ENCODE measurements at regions not wholly inside any gene's neighbourhood (a gene's known extent, or its start where the extent isn't known, plus 50 kb on each side); places are given as distances from the start of the nearest gene placed in this dataset.

GRCh38 chr7:85866540-85866939, 679.7 kb upstream of the SEMA3D start:
- DNase-seq: no peak
- intact Hi-C loops (cut with DNase I): no loop called here
- Histone ChIP-seq H3K27ac (no peak overlapping the region), H3K4me1 (no peaks in the 10 kb centered on the region), H3K9me3 (no peaks in the 10 kb centered on the region), H3K27me3 (no peaks in the 10 kb centered on the region), H3K36me3 (no peaks in the 10 kb centered on the region), H3K4me3 (replicated peaks in 1 of 3) (no peak overlapping the region)
- TF ChIP-seq POLR2A (IDR thresholded peaks at IDR 0.05) (no peak), CTCF (IDR thresholded peaks at IDR 0.05) (no peak)
- WGBS, 2 donors: 94 to 100% methylated on average over 4 of the region's 4 CpGs

DNA sequence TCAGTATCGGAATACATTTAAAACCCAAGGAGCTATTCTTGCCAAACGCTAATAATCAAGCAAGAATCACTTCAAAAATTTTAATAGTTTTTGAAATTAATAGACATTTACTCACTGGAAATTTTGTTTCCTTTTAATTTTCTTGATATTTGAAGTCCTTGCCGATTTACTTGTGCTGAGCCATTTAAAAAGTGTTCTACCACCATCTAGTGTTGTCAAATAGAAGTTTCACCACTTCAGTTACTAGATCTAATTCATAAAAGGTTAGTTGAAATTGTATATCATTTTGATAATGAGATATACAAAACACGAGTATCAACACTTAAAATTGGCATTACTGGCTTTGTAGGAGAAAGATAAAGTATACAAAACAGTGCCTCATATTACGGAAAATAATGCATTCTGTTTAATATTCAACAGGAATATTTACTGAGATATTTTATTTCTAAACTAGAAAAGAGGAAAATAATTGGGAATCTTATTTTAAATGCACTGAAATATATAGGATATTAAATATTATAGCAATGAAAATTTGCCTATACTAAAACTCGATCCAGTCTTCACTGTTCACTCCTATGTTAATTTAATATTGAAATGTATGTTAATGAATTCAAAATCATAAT, 664.8 kb upstream of the SEMA3D start:
- Histone ChIP-seq H3K27me3 (no peaks in the 10 kb centered on the region), H3K4me1 (peaks cover 0 to 3% of the 10 kb centered on the region in 2 donors), H3K9me3 (no peaks in the 10 kb centered on the region), H3K4me3 (replicated peaks in 1 of 3) (no peak overlapping the region), H3K36me3 (no peaks in the 10 kb centered on the region), H3K27ac (no peak overlapping the region)
- intact Hi-C loops (cut with DNase I): no loop called here
- no peak for DNase-seq
- 44 to 48% methylated on average over 6 of the region's 6 CpGs for WGBS, 2 donors
- TF ChIP-seq POLR2A (IDR thresholded peaks at IDR 0.05) (no peak), CTCF (IDR thresholded peaks at IDR 0.05) (peak in 3 of 6 experiments; percentile 59 to 69 (median 62))

- no peak overlapping the region for H3K27ac ChIP-seq
- no peaks in the 10 kb centered on the region for H3K27me3 ChIP-seq
- 64 to 72% methylated on average over 1 of the region's 1 CpG for WGBS, 2 donors
- H3K4me1 ChIP-seq: peaks cover 0 to 3% of the 10 kb centered on the region in 2 donors
- intact Hi-C loops (cut with DNase I): no loop called here
- no peak overlapping the region for H3K4me3 ChIP-seq (replicated peaks in 1 of 3)
- H3K36me3 ChIP-seq: no peaks in the 10 kb centered on the region
- DNase-seq: no peak
- TF ChIP-seq CTCF (IDR thresholded peaks at IDR 0.05): no peak
- no peak for TF ChIP-seq POLR2A (IDR thresholded peaks at IDR 0.05)
- H3K9me3 ChIP-seq: no peaks in the 10 kb centered on the region
These were observed 663.5 kb upstream of the SEMA3D start for GRCh38 chr7:85850381-85850780.

DNA sequence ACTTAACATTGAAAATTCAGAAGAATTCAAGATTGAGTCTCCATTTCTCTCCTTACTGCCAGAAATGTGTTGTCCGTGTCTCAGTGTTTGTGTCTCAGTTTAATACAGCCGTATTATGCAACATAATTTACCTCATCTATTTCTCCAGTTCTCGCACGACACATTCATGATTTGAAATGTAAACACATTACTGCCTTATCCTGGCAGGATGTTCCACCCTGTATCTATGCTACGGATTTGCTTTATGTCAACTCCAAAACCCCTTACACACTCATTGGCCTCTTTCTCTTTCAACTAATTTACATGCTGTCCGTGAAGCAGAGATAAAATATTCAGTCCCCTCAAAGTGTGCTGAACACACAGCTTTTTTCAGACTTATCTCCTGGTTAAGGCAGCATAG, 653.7 kb upstream of the SEMA3D start:
- TF ChIP-seq CTCF (IDR thresholded peaks at IDR 0.05) (no peak), POLR2A (IDR thresholded peaks at IDR 0.05) (no peak)
- Histone ChIP-seq H3K27ac (no peak overlapping the region), H3K27me3 (no peaks in the 10 kb centered on the region), H3K9me3 (no peaks in the 10 kb centered on the region), H3K4me1 (no peaks in the 10 kb centered on the region), H3K36me3 (no peaks in the 10 kb centered on the region), H3K4me3 (replicated peaks in 1 of 3) (no peak overlapping the region)
- intact Hi-C loops (cut with DNase I): loop anchor here (10.0 kb wide), 1 partner anchor 806 kb away; no protein-coding TSS in a partner anchor
- DNase-seq: no peak
- 81 to 82% methylated on average over 6 of the region's 6 CpGs for WGBS, 2 donors

- Histone ChIP-seq H3K27ac (no peak overlapping the region), H3K4me3 (replicated peaks in 1 of 3) (no peak overlapping the region), H3K4me1 (no peaks in the 10 kb centered on the region), H3K9me3 (no peaks in the 10 kb centered on the region), H3K36me3 (no peaks in the 10 kb centered on the region), H3K27me3 (no peaks in the 10 kb centered on the region)
- TF ChIP-seq POLR2A (IDR thresholded peaks at IDR 0.05): no peak
- no peak for TF ChIP-seq CTCF (IDR thresholded peaks at IDR 0.05)
- intact Hi-C loops (cut with DNase I): no loop called here
- no peak for DNase-seq
- 65 to 67% methylated on average over 3 of the region's 3 CpGs for WGBS, 2 donors
These were observed 646.2 kb upstream of the SEMA3D start for GRCh38 chr7:85833066-85833465.
